B cell (primary cell): ENCODE measurements at regions not wholly inside any gene's neighbourhood (a gene's known extent, or its start where the extent isn't known, plus 50 kb on each side); places are given as distances from the start of the nearest gene placed in this dataset.

Experiments used
- ATAC-seq: fragments of 200-7000 bp; cut with Tn5 transposase; one replicate; pipeline ENCODE4 v1.10.0; 2021; ENCODE audit warnings: low read depth, mild to moderate bottlenecking, moderate number of reproducible peaks, moderate library complexity
- CTCF ChIA-PET: fragments of 350-600 bp; sonication (Branson Sonifier 250); formaldehyde crosslinking; loops from one replicate; lab custom pipeline; 2021; ENCODE audit warnings: antibody characterized with exemption, inconsistent platforms; lab: Charles Lee
- POLR2A ChIA-PET: fragments of 350-600 bp; sonication (Branson Sonifier 250); formaldehyde crosslinking; loops from one replicate; lab custom pipeline; 2021; ENCODE audit warnings: antibody characterized with exemption; lab: Charles Lee
- DNase-seq: peaks from one replicate; pipeline ENCODE4 v3.0.0; 2013
- H2AFZ ChIP-seq: 2 replicates; pipeline ENCODE4 v1.6.1; 2012; ENCODE audit warnings: mild to moderate bottlenecking, low read depth, low read length; ENCODE audit not compliant: insufficient read depth, poor library complexity, severe bottlenecking
- H3K27ac ChIP-seq, 2 donors: 1 replicate in 1 of 2; 2 replicates in 1 of 2; pipeline ENCODE4 v1.5.1; 2012 to 2013; ENCODE audit warnings: low read length in 2 of 2, mild to moderate bottlenecking in 2 of 2, moderate library complexity in 1 of 2
- H3K27me3 ChIP-seq, 4 experiments: fragments of 200-600 bp in 1 of 4; sonication (generic) in 1 of 4; replicated peaks in 1 of 4; 1 replicate in 2 of 4; 2 replicates in 2 of 4; pipeline versions ENCODE4 v1.6.1 to v1.7.0; 2013 to 2016; ENCODE audit warnings: low read length in 3 of 4, mild to moderate bottlenecking in 2 of 4, mixed read lengths in 1 of 4, moderate library complexity in 1 of 4; ENCODE audit not compliant: insufficient read depth in 4 of 4, control insufficient read depth in 3 of 4; ENCODE audit errors: control extremely low read depth in 1 of 4
- H3K36me3 ChIP-seq, 2 experiments: replicated peaks in 1 of 2; 1 replicate in 1 of 2; 2 replicates in 1 of 2; pipeline versions ENCODE4 v1.6.1 to v1.7.1; 2013; ENCODE audit warnings: low read length in 1 of 2; ENCODE audit not compliant: insufficient read depth in 2 of 2, control insufficient read depth in 1 of 2; ENCODE audit errors: control extremely low read depth in 1 of 2, extremely low read depth in 1 of 2
- H3K4me1 ChIP-seq, 2 donors: fragments of 200-600 bp in 1 of 2; sonication (generic) in 1 of 2; 1 replicate in 1 of 2; 2 replicates in 1 of 2; pipeline versions ENCODE4 v1.5.1 to v1.6.1; 2013 to 2017; ENCODE audit warnings: low read length in 2 of 2; ENCODE audit not compliant: control insufficient read depth in 2 of 2, insufficient read depth in 2 of 2
- H3K4me2 ChIP-seq: replicated peaks from 2 replicates; pipeline ENCODE3; 2012; ENCODE audit warnings: mild to moderate bottlenecking, low read depth, low read length; ENCODE audit not compliant: poor library complexity, severe bottlenecking
- H3K4me3 ChIP-seq, 5 experiments: fragments of 200-600 bp in 1 of 5; sonication (generic) in 1 of 5; 1 replicate in 3 of 5; 2 replicates in 2 of 5; pipeline versions ENCODE4 v1.5.1 to v1.7.0; 2011 to 2016; ENCODE audit warnings: low read length in 4 of 5, mild to moderate bottlenecking in 4 of 5, low read depth in 2 of 5, control low read depth in 1 of 5, moderate library complexity in 1 of 5; ENCODE audit not compliant: insufficient read depth in 1 of 5; ENCODE audit errors: control extremely low read depth in 1 of 5, extremely low read depth in 1 of 5
- H3K79me2 ChIP-seq: fragments of 200-600 bp; sonication (generic); one replicate; pipeline ENCODE4 v1.6.0; 2016; ENCODE audit warnings: low read length; ENCODE audit not compliant: control insufficient read depth, insufficient read depth
- H3K9ac ChIP-seq: fragments of 200-600 bp; sonication (generic); 2 replicates; pipeline ENCODE4 v1.6.1; 2017; ENCODE audit warnings: mild to moderate bottlenecking, low read length, moderate library complexity
- H3K9me3 ChIP-seq, 3 donors: one replicate each; pipeline versions ENCODE4 v1.6.1 to v1.7.1; 2013; ENCODE audit warnings: low read length in 2 of 3; ENCODE audit not compliant: control insufficient read depth in 2 of 3, insufficient read depth in 1 of 3; ENCODE audit errors: control extremely low read depth in 1 of 3
- H4K20me1 ChIP-seq: 2 replicates; pipeline ENCODE4 v1.6.0; 2012; ENCODE audit warnings: mild to moderate bottlenecking, low read length; ENCODE audit not compliant: insufficient read depth, control insufficient read depth, poor library complexity, severe bottlenecking
- H3K27ac Mint-ChIP-seq: one replicate; pipeline ENCODE4 v1.8.0; 2021; ENCODE audit warnings: mixed read lengths
- H3K27me3 Mint-ChIP-seq: one replicate; pipeline ENCODE4 v1.8.0; 2021; ENCODE audit warnings: mixed read lengths
- H3K4me1 Mint-ChIP-seq: one replicate; pipeline ENCODE4 v1.8.0; 2021; ENCODE audit warnings: mixed read lengths
- H3K4me3 Mint-ChIP-seq: one replicate; pipeline ENCODE4 v1.8.0; 2021; ENCODE audit warnings: mixed read lengths
- H3K9me3 Mint-ChIP-seq: one replicate; pipeline ENCODE4 v1.8.0; 2022; ENCODE audit warnings: mixed read lengths; ENCODE audit not compliant: insufficient read depth
- EZH2 ChIP-seq: IDR thresholded peaks from 2 replicates; pipeline ENCODE4 v1.6.1; 2012; ENCODE audit warnings: borderline replicate concordance, low read depth, mild to moderate bottlenecking, moderate library complexity, low read length; ENCODE audit not compliant: insufficient read depth, poor library complexity, severe bottlenecking
- WGBS: methylation state at CpG from one replicate; pipeline ENCODE4 v1.1.5; 2013; ENCODE audit warnings: missing lambda C conversion rate; ENCODE audit not compliant: insufficient coverage; 5-methylcytosine and 5-hydroxymethylcytosine counted together
- intact Hi-C: fragments of 100-400 bp; cut with micrococcal nuclease; formaldehyde crosslinking; loops from one replicate; pipeline ENCODE4 v1.10.0; 2022
- TF ChIP-seq, protein P1 (sequence below): fragments of 200-600 bp; IDR thresholded peaks from one replicate; pipeline ENCODE4 v1.8.0; 2022; ENCODE audit warnings: antibody characterized with exemption, mild to moderate bottlenecking

DNA sequence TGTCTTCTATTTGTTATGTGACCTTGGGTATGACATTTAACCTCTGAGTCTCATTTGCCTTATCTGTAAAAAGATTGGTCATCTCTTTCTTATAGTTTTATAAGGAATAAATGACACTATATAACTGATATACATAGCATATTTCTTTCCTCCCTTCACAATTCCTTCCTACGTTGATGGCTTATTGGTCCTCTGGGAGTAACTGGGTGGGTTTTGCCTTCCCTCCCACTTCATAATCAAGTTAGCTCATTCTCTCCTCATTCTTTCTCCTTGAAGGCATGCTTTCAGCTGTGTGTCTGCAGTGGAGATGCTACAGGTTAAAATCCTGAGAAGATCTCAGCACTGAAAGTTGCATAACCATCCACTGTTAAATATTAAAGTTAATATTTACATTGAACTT is 382.4 kb downstream of the TMEM38B start:
- no peak overlapping the region for H2AFZ ChIP-seq
- H3K27me3 ChIP-seq = no peaks in the 10 kb centered on the region
- no peaks in the 10 kb centered on the region for H3K27me3 Mint-ChIP-seq
- ATAC-seq = no peak
- ChIA-PET CTCF (no interaction called here), POLR2A (no interaction called here)
- no peaks in the 10 kb centered on the region for H4K20me1 ChIP-seq
- H3K9ac ChIP-seq = no peak overlapping the region
- H3K4me1 ChIP-seq = no peaks in the 10 kb centered on the region
- H3K4me1 Mint-ChIP-seq = no peaks in the 10 kb centered on the region
- H3K27ac Mint-ChIP-seq = no peak overlapping the region
- H3K9me3 Mint-ChIP-seq = no peaks in the 10 kb centered on the region
- DNase-seq = no peak
- TF ChIP-seq EZH2 = no peak
- TF ChIP-seq, protein P1, sequence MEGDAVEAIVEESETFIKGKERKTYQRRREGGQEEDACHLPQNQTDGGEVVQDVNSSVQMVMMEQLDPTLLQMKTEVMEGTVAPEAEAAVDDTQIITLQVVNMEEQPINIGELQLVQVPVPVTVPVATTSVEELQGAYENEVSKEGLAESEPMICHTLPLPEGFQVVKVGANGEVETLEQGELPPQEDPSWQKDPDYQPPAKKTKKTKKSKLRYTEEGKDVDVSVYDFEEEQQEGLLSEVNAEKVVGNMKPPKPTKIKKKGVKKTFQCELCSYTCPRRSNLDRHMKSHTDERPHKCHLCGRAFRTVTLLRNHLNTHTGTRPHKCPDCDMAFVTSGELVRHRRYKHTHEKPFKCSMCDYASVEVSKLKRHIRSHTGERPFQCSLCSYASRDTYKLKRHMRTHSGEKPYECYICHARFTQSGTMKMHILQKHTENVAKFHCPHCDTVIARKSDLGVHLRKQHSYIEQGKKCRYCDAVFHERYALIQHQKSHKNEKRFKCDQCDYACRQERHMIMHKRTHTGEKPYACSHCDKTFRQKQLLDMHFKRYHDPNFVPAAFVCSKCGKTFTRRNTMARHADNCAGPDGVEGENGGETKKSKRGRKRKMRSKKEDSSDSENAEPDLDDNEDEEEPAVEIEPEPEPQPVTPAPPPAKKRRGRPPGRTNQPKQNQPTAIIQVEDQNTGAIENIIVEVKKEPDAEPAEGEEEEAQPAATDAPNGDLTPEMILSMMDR = no peak
- H3K9me3 ChIP-seq = no peaks in the 10 kb centered on the region
- no peaks in the 10 kb centered on the region for H3K36me3 ChIP-seq
- H3K4me2 ChIP-seq = no peak overlapping the region
- no peak overlapping the region for H3K4me3 Mint-ChIP-seq
- intact Hi-C loops = no loop called here
- H3K79me2 ChIP-seq = no peaks in the 10 kb centered on the region
- H3K4me3 ChIP-seq = no peak overlapping the region
- WGBS = no CpG with 5 or more reads among the region's 1 CpG
- H3K27ac ChIP-seq = no peak overlapping the region

GRCh38 chr9:106077731-106078130 is 383.4 kb downstream of the TMEM38B start:
- Histone ChIP-seq H3K4me2 (no peak overlapping the region), H3K4me3 (no peak overlapping the region), H3K4me1 (no peaks in the 10 kb centered on the region), H4K20me1 (no peaks in the 10 kb centered on the region), H3K79me2 (no peaks in the 10 kb centered on the region), H3K9ac (no peak overlapping the region), H2AFZ (no peak overlapping the region), H3K9me3 (no peaks in the 10 kb centered on the region), H3K27me3 (no peaks in the 10 kb centered on the region), H3K27ac (no peak overlapping the region), H3K36me3 (no peaks in the 10 kb centered on the region)
- H3K4me1 Mint-ChIP-seq = no peaks in the 10 kb centered on the region
- POLR2A ChIA-PET = no interaction called here
- H3K27me3 Mint-ChIP-seq = no peaks in the 10 kb centered on the region
- intact Hi-C loops = no loop called here
- CTCF ChIA-PET = no interaction called here
- WGBS = 100% methylated on average over 1 of the region's 2 CpGs
- ATAC-seq (no peak), DNase-seq (no peak)
- no peak overlapping the region for H3K4me3 Mint-ChIP-seq
- TF ChIP-seq EZH2 = no peak
- TF ChIP-seq, protein P1 = no peak
- H3K27ac Mint-ChIP-seq = no peak overlapping the region
- no peaks in the 10 kb centered on the region for H3K9me3 Mint-ChIP-seq
